Smooth muscle cell (in vitro differentiated cells): ENCODE measurements at regions not wholly inside any gene's neighbourhood (a gene's known extent, or its start where the extent isn't known, plus 50 kb on each side); places are given as distances from the start of the nearest gene placed in this dataset.
A peak's percentile ranks its signal among the peaks of the same experiment; 100 is the strongest.

Source experiments
- DNase-seq: peaks from one replicate; lab custom pipeline; 2025; ENCODE audit not compliant: unreplicated experiment; lab: John Stamatoyannopoulos, UW
- H2AFZ ChIP-seq: fragments of 200-600 bp; sonication (generic); 2 replicates; pipeline ENCODE4 v1.6.0; 2016; ENCODE audit warnings: antibody characterized with exemption, low read depth, mild to moderate bottlenecking
- H3F3A ChIP-seq: fragments of 200-600 bp; sonication (generic); 2 replicates; pipeline ENCODE4 v1.6.0; 2017; ENCODE audit warnings: antibody characterized with exemption, low read depth
- H3K27ac ChIP-seq: fragments of 200-600 bp; sonication (generic); 2 replicates; pipeline ENCODE4 v1.5.1; 2016; ENCODE audit warnings: low read depth, mild to moderate bottlenecking
- H3K27me3 ChIP-seq: fragments of 200-600 bp; sonication (generic); 2 replicates; pipeline ENCODE4 v1.6.1; 2016; ENCODE audit warnings: low read depth, mild to moderate bottlenecking
- H3K36me3 ChIP-seq: fragments of 200-600 bp; sonication (generic); 2 replicates; pipeline ENCODE4 v1.5.1; 2016; ENCODE audit warnings: low read depth
- H3K4me1 ChIP-seq: fragments of 200-600 bp; sonication (generic); 2 replicates; pipeline ENCODE4 v1.5.1; 2016; ENCODE audit warnings: low read depth
- H3K4me2 ChIP-seq: fragments of 200-600 bp; sonication (generic); 2 replicates; pipeline ENCODE4 v1.6.0; 2016; ENCODE audit warnings: mild to moderate bottlenecking
- H3K4me3 ChIP-seq: fragments of 200-600 bp; sonication (generic); 2 replicates; pipeline ENCODE4 v1.5.1; 2016; ENCODE audit warnings: mild to moderate bottlenecking
- H3K79me2 ChIP-seq: fragments of 200-600 bp; sonication (generic); 2 replicates; pipeline ENCODE4 v1.6.0; 2016; ENCODE audit warnings: low read depth, mild to moderate bottlenecking
- H3K9ac ChIP-seq: fragments of 200-600 bp; sonication (generic); 2 replicates; pipeline ENCODE4 v1.6.0; 2016; ENCODE audit warnings: low read depth
- H3K9me3 ChIP-seq: fragments of 200-600 bp; sonication (generic); replicated peaks from 2 replicates; pipeline ENCODE4 v1.5.1; 2016; ENCODE audit warnings: low read depth
- H4K20me1 ChIP-seq: fragments of 200-600 bp; sonication (generic); 2 replicates; pipeline ENCODE4 v1.6.0; 2016; ENCODE audit warnings: low read depth
- WGBS: methylation state at CpG from one replicate; pipeline ENCODE4 v1.1.7; 2016; ENCODE audit warnings: low lambda C conversion rate; 5-methylcytosine and 5-hydroxymethylcytosine counted together
- TF ChIP-seq, protein P1 (sequence below): fragments of 200-600 bp; sonication (generic); IDR thresholded peaks from 2 replicates; pipeline ENCODE4 v1.5.1; 2017; ENCODE audit warnings: borderline replicate concordance, mild to moderate bottlenecking, antibody characterized with exemption; ENCODE audit not compliant: insufficient read depth, poor library complexity, severe bottlenecking

DNA sequence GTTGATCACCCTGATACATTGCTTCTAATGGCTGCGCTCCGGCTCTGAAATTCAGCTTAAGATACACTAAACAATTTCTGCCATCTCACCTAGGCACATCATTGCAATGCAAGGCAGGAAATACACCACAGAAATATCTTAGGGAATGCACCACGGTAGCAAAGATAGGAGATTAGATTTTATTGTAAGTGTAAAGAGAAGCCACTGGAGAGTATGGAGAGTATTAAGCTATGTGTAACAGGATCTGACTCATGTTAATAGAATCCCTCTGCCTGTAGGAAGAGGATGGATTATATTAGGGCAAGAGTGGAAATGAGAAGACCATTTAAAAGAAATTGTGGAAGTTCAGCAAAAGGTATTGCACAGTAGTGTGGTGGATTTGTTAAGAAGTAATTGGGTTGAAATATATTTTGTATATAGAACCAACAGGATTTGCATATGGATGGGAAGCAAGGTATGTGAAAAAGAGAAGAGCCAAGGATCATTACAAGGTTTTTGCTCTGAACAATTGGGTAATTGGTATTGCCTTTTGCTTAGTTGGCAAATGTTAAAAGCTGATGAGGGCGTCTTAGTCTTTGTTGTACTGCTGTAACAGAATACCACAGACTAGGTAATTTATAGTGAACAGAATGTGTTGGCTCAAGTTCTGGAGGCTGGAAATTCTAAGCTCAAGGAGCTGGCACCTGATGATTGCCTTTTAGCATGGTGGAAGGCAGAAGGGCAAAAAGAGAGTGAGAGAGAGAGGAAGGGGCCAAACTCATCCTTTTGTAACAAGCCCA, 636.1 kb downstream of the PSAT1 start:
- peaks cover 6% of the 10 kb centered on the region for H3F3A ChIP-seq
- no peaks in the 10 kb centered on the region for H3K27me3 ChIP-seq
- H3K4me1 ChIP-seq = no peaks in the 10 kb centered on the region
- no peak overlapping the region for H3K4me3 ChIP-seq
- peak overlapping the region; percentile 39 for H3K4me2 ChIP-seq
- H2AFZ ChIP-seq = no peak overlapping the region
- 56% methylated on average over 4 of the region's 4 CpGs for WGBS
- H3K9ac ChIP-seq = no peak overlapping the region
- H3K79me2 ChIP-seq = no peaks in the 10 kb centered on the region
- DNase-seq = no peak
- no peaks in the 10 kb centered on the region for H3K9me3 ChIP-seq
- H3K27ac ChIP-seq = peak overlapping the region; percentile 36
- TF ChIP-seq, protein P1, sequence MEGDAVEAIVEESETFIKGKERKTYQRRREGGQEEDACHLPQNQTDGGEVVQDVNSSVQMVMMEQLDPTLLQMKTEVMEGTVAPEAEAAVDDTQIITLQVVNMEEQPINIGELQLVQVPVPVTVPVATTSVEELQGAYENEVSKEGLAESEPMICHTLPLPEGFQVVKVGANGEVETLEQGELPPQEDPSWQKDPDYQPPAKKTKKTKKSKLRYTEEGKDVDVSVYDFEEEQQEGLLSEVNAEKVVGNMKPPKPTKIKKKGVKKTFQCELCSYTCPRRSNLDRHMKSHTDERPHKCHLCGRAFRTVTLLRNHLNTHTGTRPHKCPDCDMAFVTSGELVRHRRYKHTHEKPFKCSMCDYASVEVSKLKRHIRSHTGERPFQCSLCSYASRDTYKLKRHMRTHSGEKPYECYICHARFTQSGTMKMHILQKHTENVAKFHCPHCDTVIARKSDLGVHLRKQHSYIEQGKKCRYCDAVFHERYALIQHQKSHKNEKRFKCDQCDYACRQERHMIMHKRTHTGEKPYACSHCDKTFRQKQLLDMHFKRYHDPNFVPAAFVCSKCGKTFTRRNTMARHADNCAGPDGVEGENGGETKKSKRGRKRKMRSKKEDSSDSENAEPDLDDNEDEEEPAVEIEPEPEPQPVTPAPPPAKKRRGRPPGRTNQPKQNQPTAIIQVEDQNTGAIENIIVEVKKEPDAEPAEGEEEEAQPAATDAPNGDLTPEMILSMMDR = no peak
- no peaks in the 10 kb centered on the region for H4K20me1 ChIP-seq
- H3K36me3 ChIP-seq = no peaks in the 10 kb centered on the region

DNA sequence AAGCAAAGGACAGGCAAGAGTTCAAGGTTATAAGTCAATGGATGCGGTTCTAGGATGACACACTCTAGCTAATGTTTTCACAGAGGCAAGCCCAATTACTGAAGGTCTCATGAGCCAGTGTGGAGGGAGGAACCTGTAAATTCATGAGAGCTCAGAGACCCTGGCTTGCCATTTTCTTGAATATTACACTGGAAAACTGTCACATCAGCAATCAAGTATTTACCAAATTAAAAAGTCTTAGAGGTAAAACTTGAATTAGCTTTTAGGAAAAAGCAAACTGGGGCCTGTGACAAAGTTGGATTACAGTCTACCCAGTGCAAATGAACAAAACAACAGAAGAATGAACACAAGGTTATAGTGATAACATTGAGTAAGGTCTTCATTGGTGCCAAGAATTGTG, 636.9 kb upstream of the TLE4 start:
- Histone ChIP-seq H2AFZ (no peak overlapping the region), H3K4me2 (no peak overlapping the region), H3K79me2 (no peaks in the 10 kb centered on the region), H3K4me3 (no peak overlapping the region), H3K4me1 (no peaks in the 10 kb centered on the region), H3K9ac (no peak overlapping the region), H3K36me3 (no peaks in the 10 kb centered on the region), H3K27ac (no peak overlapping the region), H3K27me3 (no peaks in the 10 kb centered on the region), H4K20me1 (no peaks in the 10 kb centered on the region), H3F3A (peaks cover 6% of the 10 kb centered on the region), H3K9me3 (no peaks in the 10 kb centered on the region)
- TF ChIP-seq, protein P1 = no peak
- no peak for DNase-seq
- 100% methylated on average over 1 of the region's 1 CpG for WGBS

DNA sequence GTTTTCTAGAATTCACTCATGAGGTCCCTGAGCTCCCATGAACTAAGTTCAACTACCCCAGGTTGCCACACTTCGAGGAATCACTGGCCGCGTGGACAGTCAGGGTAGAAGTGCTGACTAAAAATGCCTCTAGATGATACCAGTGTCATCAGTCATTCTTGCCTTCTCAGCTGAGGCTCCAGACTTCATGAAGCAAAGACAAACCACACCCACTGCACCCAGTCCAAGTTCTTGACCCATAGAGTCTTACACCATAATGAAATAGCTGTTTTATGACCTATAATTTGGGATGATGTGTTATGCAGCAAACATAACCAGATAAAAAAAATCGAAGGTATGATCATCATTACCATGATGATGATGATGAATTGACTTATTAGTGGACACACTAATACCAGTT, 632.9 kb upstream of the TLE4 start:
- no peak overlapping the region for H2AFZ ChIP-seq
- WGBS = 58% methylated on average over 4 of the region's 4 CpGs
- H3K27ac ChIP-seq = no peak overlapping the region
- H3K4me2 ChIP-seq = no peak overlapping the region
- TF ChIP-seq, protein P1 = no peak
- H3F3A ChIP-seq = peaks cover 3% of the 10 kb centered on the region
- H3K4me3 ChIP-seq = no peak overlapping the region
- no peaks in the 10 kb centered on the region for H3K4me1 ChIP-seq
- H3K79me2 ChIP-seq = no peaks in the 10 kb centered on the region
- no peak for DNase-seq
- H3K36me3 ChIP-seq = no peaks in the 10 kb centered on the region
- no peaks in the 10 kb centered on the region for H3K9me3 ChIP-seq
- no peaks in the 10 kb centered on the region for H3K27me3 ChIP-seq
- no peaks in the 10 kb centered on the region for H4K20me1 ChIP-seq
- H3K9ac ChIP-seq = no peak overlapping the region
